ENCODE measurements at regions not wholly inside any gene's neighbourhood (a gene's known extent, or its start where the extent isn't known, plus 50 kb on each side); places are given as distances from the start of the nearest gene placed in this dataset.
"Not testable (repeated sequence)": the region's sequence is repeated elsewhere in the genome, so short reads cannot be mapped to it uniquely, and the experiment has no call there.

GRCh38 chr13:58893396-58893795, 1261.9 kb downstream of the PCDH17 start:
- no peak for DNase-seq (ENCODE audit: low read depth in 2 of 2)

- no peak for DNase-seq (ENCODE audit: low read depth in 2 of 2)
Observed at GRCh38 chr13:58906329-58907007, 1257.3 kb downstream of the DIAPH3 start.

- DNase-seq (ENCODE audit: low read depth in 2 of 2) = no peak
Observed at GRCh38 chr13:58907347-58907746, 1256.4 kb downstream of the DIAPH3 start.

- DNase-seq (ENCODE audit: low read depth in 2 of 2) = no peak
Observed at GRCh38 chr13:58908019-58908679, 1255.6 kb downstream of the DIAPH3 start.

- no peak for DNase-seq (ENCODE audit: low read depth in 2 of 2)
Observed at GRCh38 chr13:58919551-58919950, 1244.2 kb downstream of the DIAPH3 start.

GRCh38 chr13:58921129-58921528, 1242.6 kb downstream of the DIAPH3 start:
- DNase-seq (ENCODE audit: low read depth in 2 of 2) = no peak

DNA sequence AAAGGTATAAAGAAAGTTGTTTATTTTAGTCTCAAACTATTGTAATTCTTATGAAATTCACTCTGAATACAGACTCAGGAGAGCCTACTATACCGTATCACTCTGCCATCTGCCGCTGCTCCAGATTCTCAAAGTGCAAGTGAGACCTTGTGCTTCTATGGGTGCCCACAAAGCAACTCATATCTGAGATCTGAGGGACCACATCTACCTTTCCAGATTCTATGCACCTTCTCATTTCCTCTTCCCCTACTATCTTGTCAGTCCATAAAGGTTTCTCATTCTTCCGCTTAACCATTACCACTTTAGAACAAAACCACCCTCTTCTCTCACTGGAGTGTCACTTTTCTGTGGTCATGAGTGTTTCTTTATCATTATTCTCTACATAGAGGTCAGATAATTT, 1236.9 kb downstream of the DIAPH3 start:
- no peak for DNase-seq (ENCODE audit: low read depth in 2 of 2)

DNA sequence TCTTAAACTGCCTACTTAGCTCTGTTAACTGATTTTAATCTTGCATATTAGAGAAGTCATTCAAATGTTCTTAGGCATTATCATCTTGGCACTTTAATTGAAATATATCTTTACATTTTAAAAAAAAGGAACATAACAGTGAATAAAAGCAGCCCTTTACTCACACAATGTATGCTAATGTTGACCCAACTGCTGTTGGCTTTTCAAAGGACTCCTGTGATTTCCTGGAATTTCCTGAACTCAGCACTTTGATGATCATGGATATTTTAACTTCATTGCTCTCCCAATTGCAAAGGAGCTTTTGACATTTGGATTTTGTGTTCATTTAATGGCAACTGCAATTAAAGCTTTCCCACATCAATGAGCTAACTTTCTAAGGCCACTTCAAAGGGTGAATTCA, 1230.3 kb downstream of the DIAPH3 start:
- DNase-seq (ENCODE audit: low read depth in 2 of 2) = no peak

- no peak for DNase-seq (ENCODE audit: low read depth in 2 of 2)
Observed at GRCh38 chr13:58935689-58936088, 1228.0 kb downstream of the DIAPH3 start.

- no peak for DNase-seq (ENCODE audit: low read depth in 2 of 2)
Observed at GRCh38 chr13:58946274-58946673, 1217.5 kb downstream of the DIAPH3 start.

- no peak for DNase-seq (ENCODE audit: low read depth in 2 of 2)
Observed at GRCh38 chr13:58949646-58950045, 1214.1 kb downstream of the DIAPH3 start.

GRCh38 chr13:58950911-58951310, 1212.8 kb downstream of the DIAPH3 start:
- DNase-seq (ENCODE audit: low read depth in 2 of 2) = no peak

DNA sequence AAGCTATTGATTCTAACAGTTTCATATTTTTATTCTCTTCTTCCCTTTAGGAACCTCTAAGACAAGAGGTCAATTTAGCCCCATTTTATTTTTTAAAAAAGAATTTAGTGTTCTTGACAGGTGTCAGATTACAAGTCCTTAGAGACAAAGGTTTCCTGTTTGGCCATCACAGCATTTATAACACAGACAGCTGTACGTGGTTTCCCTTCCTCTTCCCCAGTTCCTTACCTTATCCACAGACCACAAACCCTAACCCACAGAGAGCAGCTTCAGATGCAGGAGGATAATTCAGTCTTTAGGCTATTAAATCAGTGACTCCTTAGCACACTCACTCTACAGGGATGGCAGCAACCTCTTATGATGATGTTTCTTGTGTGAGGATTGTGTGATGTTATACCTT, 1210.1 kb downstream of the DIAPH3 start:
- DNase-seq (ENCODE audit: low read depth in 2 of 2) = no peak

DNA sequence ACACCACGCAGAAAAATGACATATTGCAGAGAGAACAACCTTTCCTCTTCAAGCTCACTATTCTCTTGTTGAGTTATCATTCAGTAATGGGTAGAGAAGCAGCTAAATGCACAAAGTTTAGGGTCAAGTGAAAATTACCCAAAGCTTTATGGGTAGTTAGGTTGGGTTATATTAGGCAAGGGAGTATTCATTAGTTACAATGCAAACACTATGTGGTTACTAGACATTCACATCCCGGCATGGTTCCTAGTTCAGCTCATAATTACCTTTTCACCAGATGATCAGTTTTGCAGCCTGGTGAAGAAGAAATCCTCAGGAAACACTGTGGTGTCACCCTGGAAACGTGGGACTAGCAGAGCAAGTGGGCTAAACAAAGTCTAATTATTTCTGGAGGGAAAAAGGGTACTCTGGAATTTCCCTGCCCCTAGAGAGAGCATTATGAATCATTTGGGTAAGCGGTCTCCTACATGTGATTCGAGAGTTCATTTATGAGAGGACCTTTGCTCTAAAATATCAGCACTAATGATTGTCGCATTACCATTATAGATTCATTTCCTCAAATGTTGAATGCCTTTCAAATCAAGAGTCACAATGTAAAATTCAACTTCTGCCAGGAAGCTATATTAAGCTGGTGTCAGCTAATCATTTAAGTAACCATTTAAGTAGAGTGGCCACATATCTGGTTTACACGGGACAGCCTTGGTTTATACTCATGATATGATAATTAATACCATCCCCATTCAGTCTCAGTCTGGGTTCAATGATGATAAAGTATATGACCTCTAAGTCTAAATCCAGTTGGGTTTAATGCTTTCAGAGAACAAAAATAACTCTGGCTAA, 1208.0 kb downstream of the DIAPH3 start:
- no peak for DNase-seq (ENCODE audit: low read depth in 2 of 2)

- not testable (repeated sequence) for DNase-seq (ENCODE audit: low read depth in 2 of 2)
Observed at GRCh38 chr13:58958097-58958496, 1205.6 kb downstream of the DIAPH3 start.

- DNase-seq (ENCODE audit: low read depth in 2 of 2) = no peak
Observed at GRCh38 chr13:58960888-58961287, 1202.8 kb downstream of the DIAPH3 start.

GRCh38 chr13:58963321-58963720, 1200.4 kb downstream of the DIAPH3 start:
- DNase-seq (ENCODE audit: low read depth in 2 of 2) = no peak

DNA sequence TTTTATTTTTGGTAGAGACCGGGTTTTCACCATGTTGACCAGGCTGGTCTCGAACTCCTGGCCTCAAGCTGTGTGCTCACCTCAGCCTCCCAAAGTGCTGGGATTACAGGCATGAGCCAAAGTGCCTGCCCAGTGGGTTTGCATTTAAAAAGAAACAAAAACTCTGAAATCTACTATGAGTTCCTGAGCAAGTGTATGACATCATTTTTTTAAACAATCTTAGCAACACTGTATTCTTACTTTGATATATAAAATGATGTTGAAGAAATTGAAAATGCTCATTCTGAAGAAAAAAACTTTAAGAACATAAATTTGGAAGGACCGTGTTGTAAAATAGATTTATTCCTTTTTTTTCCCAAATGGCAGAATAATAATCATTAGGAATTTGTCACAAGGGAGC, 1199.7 kb downstream of the DIAPH3 start:
- DNase-seq (ENCODE audit: low read depth in 2 of 2) = no peak

DNA sequence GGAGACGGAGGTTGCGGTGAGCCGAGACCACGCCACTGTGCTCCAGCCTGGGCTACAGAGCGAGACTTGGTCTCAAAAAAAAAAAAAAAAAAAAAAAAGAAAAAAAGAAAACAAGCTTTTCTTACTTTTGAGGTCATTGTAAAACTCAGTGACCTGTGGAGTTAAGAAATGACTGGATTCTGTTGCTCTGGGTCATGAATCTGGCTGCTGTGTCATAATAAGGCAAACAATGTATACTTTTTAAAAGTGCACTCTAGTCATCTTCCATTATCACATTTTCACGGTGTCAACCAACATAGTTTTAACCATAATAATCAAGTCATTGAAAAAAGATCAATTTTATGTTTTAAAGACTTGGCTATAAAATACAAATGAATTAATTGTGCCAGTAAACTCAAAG, 1186.6 kb downstream of the DIAPH3 start:
- DNase-seq (ENCODE audit: low read depth in 2 of 2) = no peak

DNA sequence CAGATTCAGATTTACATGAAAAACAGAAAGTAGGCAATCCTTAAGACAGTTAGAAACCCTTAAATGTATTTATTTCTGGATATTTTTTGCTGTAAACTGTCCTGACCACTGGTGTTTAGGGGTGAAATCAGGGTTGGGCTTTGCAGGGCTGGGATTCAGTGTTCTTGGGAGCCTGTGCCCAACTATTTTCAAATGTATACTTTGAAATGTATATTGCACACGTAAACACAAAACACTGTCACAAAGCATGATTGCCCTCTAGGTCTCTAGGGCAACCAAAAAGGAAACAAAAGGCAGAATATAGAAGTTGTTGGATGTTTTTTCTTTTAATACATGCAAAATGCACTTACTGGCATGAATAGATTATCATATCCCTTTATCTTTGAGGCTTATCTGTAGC, 1185.4 kb downstream of the DIAPH3 start:
- DNase-seq (ENCODE audit: low read depth in 2 of 2) = no peak

GRCh38 chr13:58979851-58980250, 1183.9 kb downstream of the DIAPH3 start:
- DNase-seq (ENCODE audit: low read depth in 2 of 2) = no peak

DNA sequence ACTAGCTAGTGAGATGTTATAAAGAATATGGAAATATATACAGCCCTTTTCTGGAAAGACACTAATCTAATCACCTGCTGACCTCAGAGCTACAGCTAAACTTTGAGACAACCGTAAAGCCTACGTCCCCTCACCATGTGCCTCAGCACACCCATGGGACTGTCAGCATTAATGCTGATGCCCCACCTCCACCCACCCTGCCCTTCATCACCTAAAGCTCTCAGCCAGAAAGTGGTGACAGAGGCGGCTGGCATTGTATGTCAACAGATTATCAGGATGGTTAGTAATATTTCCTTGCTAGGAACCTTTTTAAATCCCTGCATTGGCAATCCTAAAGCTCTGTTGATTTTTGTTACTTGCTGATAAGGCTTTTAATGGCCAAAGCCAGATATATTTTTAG, 1177.9 kb downstream of the DIAPH3 start:
- no peak for DNase-seq (ENCODE audit: low read depth in 2 of 2)

DNA sequence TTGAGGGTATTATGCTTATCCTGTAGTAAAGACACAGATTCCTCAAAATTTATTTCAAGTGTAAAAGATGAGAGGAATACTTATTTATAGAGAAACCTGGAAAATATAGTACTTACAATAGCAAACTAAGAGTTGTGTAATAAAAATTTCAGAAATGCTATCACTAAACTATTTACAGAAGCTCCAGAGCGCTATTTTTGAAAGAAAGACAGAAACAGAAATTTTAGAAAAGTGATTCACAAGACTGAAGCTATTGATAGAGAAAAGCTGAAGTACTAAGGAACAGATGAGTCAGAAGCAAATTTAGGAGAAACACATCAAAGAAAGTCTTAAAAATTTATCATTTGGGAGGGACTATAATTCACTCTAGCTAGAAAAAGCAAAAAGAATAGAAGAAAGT, 1174.2 kb downstream of the DIAPH3 start:
- no peak for DNase-seq (ENCODE audit: low read depth in 2 of 2)
